Natural killer cell (primary cell): ENCODE measurements at regions not wholly inside any gene's neighbourhood (a gene's known extent, or its start where the extent isn't known, plus 50 kb on each side); places are given as distances from the start of the nearest gene placed in this dataset.

Experiments
- ATAC-seq, 3 donors: fragments of 150-1000 bp in 2 of 3; fragments of 200-7000 bp in 1 of 3; cut with Tn5 transposase; 1 replicate in 1 of 3; 2 replicates in 2 of 3; pipeline ENCODE4 v1.10.0; 2021; ENCODE audit warnings: mild to moderate bottlenecking in 2 of 3, moderate library complexity in 2 of 3
- DNase-seq, 2 donors: peaks; one replicate each; pipeline versions ENCODE4 v3.0.0 to v3.0.0-alpha.2; 2013 to 2021; ENCODE audit warnings: mixed read lengths in 1 of 2
- H3K27ac ChIP-seq: one replicate; pipeline ENCODE4 v1.5.1; 2013; ENCODE audit warnings: mild to moderate bottlenecking, low read length
- H3K27me3 ChIP-seq: one replicate; pipeline ENCODE4 v1.6.1; 2013; ENCODE audit warnings: low read length; ENCODE audit not compliant: control insufficient read depth, insufficient read depth
- H3K36me3 ChIP-seq: one replicate; pipeline ENCODE4 v1.6.1; 2013; ENCODE audit warnings: low read length; ENCODE audit not compliant: control insufficient read depth, insufficient read depth
- H3K4me1 ChIP-seq: one replicate; pipeline ENCODE4 v1.6.1; 2013; ENCODE audit warnings: low read length; ENCODE audit not compliant: control insufficient read depth, insufficient read depth
- H3K4me3 ChIP-seq: one replicate; pipeline ENCODE4 v1.5.1; 2013; ENCODE audit warnings: low read length
- H3K9me3 ChIP-seq: one replicate; pipeline ENCODE4 v1.6.1; 2013; ENCODE audit warnings: low read length; ENCODE audit not compliant: control insufficient read depth, insufficient read depth
- H3K27ac Mint-ChIP-seq, 2 donors: one replicate each; pipeline ENCODE4 v1.8.0; 2022; ENCODE audit warnings: mild to moderate bottlenecking in 2 of 2, mixed read lengths in 2 of 2, moderate library complexity in 1 of 2
- H3K27me3 Mint-ChIP-seq, 2 donors: one replicate each; pipeline ENCODE4 v1.8.0; 2022; ENCODE audit warnings: low read depth in 2 of 2, mixed read lengths in 2 of 2
- H3K36me3 Mint-ChIP-seq: one replicate; pipeline ENCODE4 v1.8.0; 2022; ENCODE audit warnings: mixed read lengths
- H3K4me1 Mint-ChIP-seq, 2 donors: one replicate each; pipeline ENCODE4 v1.8.0; 2022; ENCODE audit warnings: mixed read lengths in 2 of 2
- H3K4me3 Mint-ChIP-seq: one replicate; pipeline ENCODE4 v1.8.0; 2022; ENCODE audit warnings: mild to moderate bottlenecking, moderate library complexity, mixed read lengths
- H3K9me3 Mint-ChIP-seq, 2 donors: one replicate each; pipeline ENCODE4 v1.8.0; 2022; ENCODE audit warnings: mixed read lengths in 2 of 2
- WGBS: methylation state at CpG from one replicate; pipeline ENCODE4 v1.1.7; 2013; ENCODE audit warnings: missing lambda C conversion rate; ENCODE audit not compliant: insufficient coverage; 5-methylcytosine and 5-hydroxymethylcytosine counted together
- intact Hi-C: fragments of 100-400 bp; cut with micrococcal nuclease; formaldehyde crosslinking; loops from one replicate; pipeline ENCODE4 v1.14.2; 2022
- TF ChIP-seq, protein P1 (sequence below): fragments of 200-600 bp; IDR thresholded peaks from one replicate; pipeline ENCODE4 v1.8.0; 2022; ENCODE audit warnings: antibody characterized with exemption

DNA sequence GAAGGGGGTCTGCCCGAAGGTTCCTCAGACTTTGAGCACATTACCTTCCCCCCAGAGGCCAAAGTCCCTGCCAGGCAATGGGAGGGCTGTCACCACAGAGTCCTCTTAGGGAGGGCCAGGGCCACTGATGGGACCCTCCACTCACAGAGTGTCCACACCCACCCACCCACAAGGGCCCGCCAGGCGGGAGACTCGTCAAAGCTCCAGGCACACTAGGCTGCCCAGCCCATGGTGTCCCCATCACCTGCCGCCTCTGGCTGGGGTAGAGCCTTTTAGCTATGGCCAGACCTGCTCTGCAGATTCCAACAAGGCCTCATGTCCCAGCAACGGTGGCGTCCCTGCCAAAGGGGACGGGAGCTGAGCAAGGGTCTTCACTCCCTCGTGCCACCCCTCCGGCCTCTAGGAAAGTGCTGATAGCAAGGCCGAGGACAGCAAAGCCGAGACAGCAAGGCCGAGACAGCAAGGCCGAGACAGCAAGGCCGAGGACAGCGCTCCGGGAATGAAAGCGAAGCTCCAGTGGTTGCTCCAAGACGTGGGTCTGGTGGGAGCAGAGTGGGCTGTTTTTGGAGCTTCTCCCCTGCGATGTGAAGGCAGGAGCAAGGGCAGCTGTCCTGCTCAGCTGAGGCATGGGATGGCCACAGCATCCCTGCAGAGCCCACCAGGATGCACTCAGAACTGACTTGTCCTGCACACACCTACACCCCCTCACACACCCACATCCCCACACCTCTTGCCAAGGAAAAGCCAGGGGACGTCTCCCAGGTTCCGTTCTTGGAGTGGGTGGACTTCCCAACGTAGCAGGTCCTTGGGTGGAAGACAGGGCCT lies 123.4 kb downstream of the CRYAA start:
- no peak overlapping the region for H3K27ac ChIP-seq
- Mint-ChIP-seq H3K9me3 (peaks cover 0 to 2% of the 10 kb centered on the region in 2 donors), H3K27ac (no peak overlapping the region), H3K4me3 (no peak overlapping the region), H3K4me1 (no peaks in the 10 kb centered on the region), H3K27me3 (peaks cover 7 to 8% of the 10 kb centered on the region in 2 donors), H3K36me3 (no peaks in the 10 kb centered on the region)
- H3K9me3 ChIP-seq = peaks cover 3% of the 10 kb centered on the region
- peaks cover 8% of the 10 kb centered on the region for H3K4me1 ChIP-seq
- no peak overlapping the region for H3K4me3 ChIP-seq
- intact Hi-C loops = no loop called here
- H3K27me3 ChIP-seq = no peaks in the 10 kb centered on the region
- TF ChIP-seq, protein P1, sequence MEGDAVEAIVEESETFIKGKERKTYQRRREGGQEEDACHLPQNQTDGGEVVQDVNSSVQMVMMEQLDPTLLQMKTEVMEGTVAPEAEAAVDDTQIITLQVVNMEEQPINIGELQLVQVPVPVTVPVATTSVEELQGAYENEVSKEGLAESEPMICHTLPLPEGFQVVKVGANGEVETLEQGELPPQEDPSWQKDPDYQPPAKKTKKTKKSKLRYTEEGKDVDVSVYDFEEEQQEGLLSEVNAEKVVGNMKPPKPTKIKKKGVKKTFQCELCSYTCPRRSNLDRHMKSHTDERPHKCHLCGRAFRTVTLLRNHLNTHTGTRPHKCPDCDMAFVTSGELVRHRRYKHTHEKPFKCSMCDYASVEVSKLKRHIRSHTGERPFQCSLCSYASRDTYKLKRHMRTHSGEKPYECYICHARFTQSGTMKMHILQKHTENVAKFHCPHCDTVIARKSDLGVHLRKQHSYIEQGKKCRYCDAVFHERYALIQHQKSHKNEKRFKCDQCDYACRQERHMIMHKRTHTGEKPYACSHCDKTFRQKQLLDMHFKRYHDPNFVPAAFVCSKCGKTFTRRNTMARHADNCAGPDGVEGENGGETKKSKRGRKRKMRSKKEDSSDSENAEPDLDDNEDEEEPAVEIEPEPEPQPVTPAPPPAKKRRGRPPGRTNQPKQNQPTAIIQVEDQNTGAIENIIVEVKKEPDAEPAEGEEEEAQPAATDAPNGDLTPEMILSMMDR = no peak
- H3K36me3 ChIP-seq = no peaks in the 10 kb centered on the region
- 88% methylated on average over 23 of the region's 23 CpGs for WGBS
- ATAC-seq (no peak), DNase-seq (no peak)

DNA sequence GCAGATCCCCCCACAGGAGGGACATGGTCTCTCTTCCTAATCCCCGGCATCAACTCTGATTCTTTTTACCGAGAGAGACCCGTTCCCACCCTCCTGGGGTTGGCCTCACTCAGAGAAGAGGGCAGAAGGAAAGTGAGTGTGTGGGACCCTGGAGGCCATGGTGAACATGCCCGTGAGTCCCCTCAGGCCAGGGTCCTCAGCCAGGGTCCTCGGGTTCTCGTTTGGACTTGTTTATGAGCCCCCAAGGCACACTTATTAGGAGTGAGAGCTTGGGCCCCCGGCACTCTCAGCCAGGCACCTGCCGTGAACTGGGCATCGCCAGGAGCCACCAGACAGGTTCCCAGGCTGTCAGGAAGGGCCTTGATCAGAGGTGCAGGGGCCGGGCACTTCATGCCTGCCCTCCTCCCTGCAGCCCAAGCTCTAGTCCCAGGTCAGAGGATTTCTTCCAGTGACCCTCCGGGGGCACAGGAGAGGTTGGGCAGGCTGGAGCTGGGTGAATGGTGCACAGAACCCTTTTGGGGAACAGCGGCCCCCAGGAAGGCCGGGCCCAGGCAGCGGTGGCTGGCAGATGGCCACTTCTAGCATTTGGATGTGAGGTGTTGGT lies 122.6 kb downstream of the CRYAA start:
- no peak overlapping the region for H3K27ac ChIP-seq
- H3K9me3 Mint-ChIP-seq = peaks cover 0 to 2% of the 10 kb centered on the region in 2 donors
- H3K36me3 Mint-ChIP-seq = no peaks in the 10 kb centered on the region
- H3K4me3 Mint-ChIP-seq = no peak overlapping the region
- peaks cover 3% of the 10 kb centered on the region for H3K9me3 ChIP-seq
- TF ChIP-seq, protein P1 = no peak
- no peaks in the 10 kb centered on the region for H3K4me1 Mint-ChIP-seq
- H3K36me3 ChIP-seq = no peaks in the 10 kb centered on the region
- ATAC-seq = no peak
- peaks cover 7 to 8% of the 10 kb centered on the region in 2 donors for H3K27me3 Mint-ChIP-seq
- 86% methylated on average over 12 of the region's 14 CpGs for WGBS
- no peak overlapping the region for H3K4me3 ChIP-seq
- H3K4me1 ChIP-seq = peaks cover 8% of the 10 kb centered on the region
- intact Hi-C loops = no loop called here
- no peaks in the 10 kb centered on the region for H3K27me3 ChIP-seq
- no peak overlapping the region for H3K27ac Mint-ChIP-seq
- no peak for DNase-seq

DNA sequence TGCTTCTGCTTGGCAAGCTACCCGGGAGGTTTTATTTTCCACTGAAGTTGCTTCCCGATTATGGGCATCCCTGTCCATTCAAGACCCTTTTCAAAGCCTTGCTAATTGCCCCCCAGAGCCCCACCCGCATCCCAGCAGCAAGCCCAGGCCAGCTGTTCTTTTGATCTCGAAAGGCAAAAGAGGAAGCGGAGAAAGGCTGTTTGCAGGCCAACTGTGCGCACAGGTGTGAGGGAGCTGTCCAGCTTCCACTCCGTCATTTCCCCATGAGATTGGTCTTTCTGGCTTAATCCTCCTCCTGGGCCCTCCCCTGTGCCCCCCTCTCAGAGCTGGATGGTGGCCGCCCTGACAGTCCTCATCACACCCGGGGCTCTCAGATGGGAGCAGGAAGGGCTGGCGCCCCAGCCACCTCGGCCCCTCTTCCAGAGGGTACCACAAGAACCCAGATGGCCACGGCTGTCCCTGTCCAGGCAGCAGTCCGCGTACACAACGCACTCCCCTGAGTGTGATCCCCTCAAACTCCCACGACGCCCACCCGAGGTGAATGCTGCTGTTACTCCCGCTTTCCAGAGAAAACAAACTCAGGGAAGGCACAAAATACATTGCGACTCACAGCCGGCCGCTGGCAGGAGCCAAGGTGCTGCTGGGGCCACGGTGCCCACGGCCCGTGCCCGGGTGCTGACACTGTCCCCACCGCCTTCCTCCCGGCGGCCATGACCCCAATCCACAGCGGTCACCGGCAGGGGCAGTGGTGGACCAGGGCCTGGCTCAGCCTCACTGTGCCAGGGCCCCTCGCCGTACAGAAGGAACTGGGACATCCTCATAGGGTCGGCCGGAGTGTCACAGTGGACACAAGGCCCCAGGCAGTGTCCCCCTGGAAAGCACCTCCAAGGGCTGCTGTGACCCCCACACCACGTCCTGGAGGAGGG lies 121.9 kb downstream of the CRYAA start:
- ATAC-seq (no peak), DNase-seq (no peak)
- WGBS = 67% methylated on average over 36 of the region's 36 CpGs
- H3K27ac Mint-ChIP-seq = no peak overlapping the region
- Histone ChIP-seq H3K4me3 (no peak overlapping the region), H3K4me1 (peaks cover 8% of the 10 kb centered on the region), H3K27me3 (no peaks in the 10 kb centered on the region), H3K9me3 (peaks cover 3% of the 10 kb centered on the region), H3K27ac (no peak overlapping the region), H3K36me3 (no peaks in the 10 kb centered on the region)
- intact Hi-C loops = no loop called here
- H3K9me3 Mint-ChIP-seq = peaks cover 0 to 2% of the 10 kb centered on the region in 2 donors
- no peaks in the 10 kb centered on the region for H3K4me1 Mint-ChIP-seq
- TF ChIP-seq, protein P1 = no peak
- H3K4me3 Mint-ChIP-seq = no peak overlapping the region
- peaks cover 5 to 7% of the 10 kb centered on the region in 2 donors for H3K27me3 Mint-ChIP-seq
- H3K36me3 Mint-ChIP-seq = no peaks in the 10 kb centered on the region
